ENCODE measurements at regions not wholly inside any gene's neighbourhood (a gene's known extent, or its start where the extent isn't known, plus 50 kb on each side); places are given as distances from the start of the nearest gene placed in this dataset.

- no peak overlapping the region for H3K4me3 ChIP-seq (ENCODE audit: low read depth, low read length)
- no peak for TF ChIP-seq CTCF (IDR thresholded peaks at IDR 0.05; ENCODE audit: low read depth, low read length)
Observed at GRCh38 chr4:58465031-58465430, 1354.8 kb upstream of the IGFBP7 start.

- no peak overlapping the region for H3K4me3 ChIP-seq (ENCODE audit: low read depth, low read length)
- no peak for TF ChIP-seq CTCF (IDR thresholded peaks at IDR 0.05; ENCODE audit: low read depth, low read length)
Observed at GRCh38 chr4:58456727-58457384, 1346.7 kb upstream of the IGFBP7 start.

GRCh38 chr4:58453956-58454355 is 1343.8 kb upstream of the IGFBP7 start:
- TF ChIP-seq CTCF (IDR thresholded peaks at IDR 0.05; ENCODE audit: low read depth, low read length): no peak

GRCh38 chr4:58451707-58452106 is 1341.5 kb upstream of the IGFBP7 start:
- no peak for TF ChIP-seq CTCF (IDR thresholded peaks at IDR 0.05; ENCODE audit: low read depth, low read length)
- H3K4me3 ChIP-seq (ENCODE audit: low read depth, low read length): no peak overlapping the region

More at GRCh38 chr4:58453956-58454355, 1343.8 kb upstream of the IGFBP7 start:
- no peak overlapping the region for H3K4me3 ChIP-seq (ENCODE audit: low read depth, low read length)

GRCh38 chr4:58435871-58436270 is 1325.7 kb upstream of the IGFBP7 start:
- H3K4me3 ChIP-seq (ENCODE audit: low read depth, low read length): no peak overlapping the region
- TF ChIP-seq CTCF (IDR thresholded peaks at IDR 0.05; ENCODE audit: low read depth, low read length): no peak

- no peak overlapping the region for H3K4me3 ChIP-seq (ENCODE audit: low read depth, low read length)
- no peak for TF ChIP-seq CTCF (IDR thresholded peaks at IDR 0.05; ENCODE audit: low read depth, low read length)
Observed at GRCh38 chr4:58413849-58414248, 1303.7 kb upstream of the IGFBP7 start.

- no peak overlapping the region for H3K4me3 ChIP-seq (ENCODE audit: low read depth, low read length)
- no peak for TF ChIP-seq CTCF (IDR thresholded peaks at IDR 0.05; ENCODE audit: low read depth, low read length)
Observed at GRCh38 chr4:58411904-58412303, 1301.7 kb upstream of the IGFBP7 start.

Data from WI38 (cell line).